Stomach (tissue), 4 donors: ENCODE measurements at regions not wholly inside any gene's neighbourhood (a gene's known extent, or its start where the extent isn't known, plus 50 kb on each side); places are given as distances from the start of the nearest gene placed in this dataset.

Experiments
- CTCF ChIP-seq, 7 experiments: fragments of 450-650 bp in 4 of 7; fragments of 200-600 bp in 3 of 7; sonication (generic) in 3 of 7; IDR thresholded peaks; one replicate each; pipeline ENCODE4 v1.5.1; 2016 to 2019; ENCODE audit warnings: antibody characterized with exemption in 7 of 7, control low read depth in 2 of 7, mild to moderate bottlenecking in 1 of 7
- EP300 ChIP-seq: sonication (generic); formaldehyde crosslinking; IDR thresholded peaks from one replicate; pipeline ENCODE4 v1.6.1; 2017; ENCODE audit warnings: antibody characterized with exemption

- TF ChIP-seq EP300 (no peak), CTCF (IDR thresholded peaks at IDR 0.05) (no peak)
Observed at GRCh38 chr9:2904242-2904930, 60.5 kb upstream of the PUM3 start.
